HL-60 (cell line): ENCODE measurements at regions not wholly inside any gene's neighbourhood (a gene's known extent, or its start where the extent isn't known, plus 50 kb on each side); places are given as distances from the start of the nearest gene placed in this dataset.

ENCODE experiments used
- REST ChIP-seq: IDR thresholded peaks from 2 replicates; pipeline ENCODE4 v1.6.1; 2012; ENCODE audit warnings: low read depth; ENCODE audit not compliant: insufficient replicate concordance
- SPI1 ChIP-seq: IDR thresholded peaks from 2 replicates; pipeline ENCODE4 v1.6.1; 2012; ENCODE audit warnings: low read depth, mild to moderate bottlenecking, borderline replicate concordance
- TF ChIP-seq, protein P1 (sequence below): IDR thresholded peaks from one replicate; pipeline ENCODE4 v1.5.1; 2011; ENCODE audit warnings: low read length, control low read depth, inconsistent platforms; ENCODE audit not compliant: insufficient read depth

GRCh38 chr3:116916836-116917235 is 207.3 kb downstream of the TUSC7 start:
- TF ChIP-seq REST (no peak), SPI1 (no peak)
- TF ChIP-seq, protein P1, sequence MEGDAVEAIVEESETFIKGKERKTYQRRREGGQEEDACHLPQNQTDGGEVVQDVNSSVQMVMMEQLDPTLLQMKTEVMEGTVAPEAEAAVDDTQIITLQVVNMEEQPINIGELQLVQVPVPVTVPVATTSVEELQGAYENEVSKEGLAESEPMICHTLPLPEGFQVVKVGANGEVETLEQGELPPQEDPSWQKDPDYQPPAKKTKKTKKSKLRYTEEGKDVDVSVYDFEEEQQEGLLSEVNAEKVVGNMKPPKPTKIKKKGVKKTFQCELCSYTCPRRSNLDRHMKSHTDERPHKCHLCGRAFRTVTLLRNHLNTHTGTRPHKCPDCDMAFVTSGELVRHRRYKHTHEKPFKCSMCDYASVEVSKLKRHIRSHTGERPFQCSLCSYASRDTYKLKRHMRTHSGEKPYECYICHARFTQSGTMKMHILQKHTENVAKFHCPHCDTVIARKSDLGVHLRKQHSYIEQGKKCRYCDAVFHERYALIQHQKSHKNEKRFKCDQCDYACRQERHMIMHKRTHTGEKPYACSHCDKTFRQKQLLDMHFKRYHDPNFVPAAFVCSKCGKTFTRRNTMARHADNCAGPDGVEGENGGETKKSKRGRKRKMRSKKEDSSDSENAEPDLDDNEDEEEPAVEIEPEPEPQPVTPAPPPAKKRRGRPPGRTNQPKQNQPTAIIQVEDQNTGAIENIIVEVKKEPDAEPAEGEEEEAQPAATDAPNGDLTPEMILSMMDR: no peak
